H9 (cell line): ENCODE measurements at regions not wholly inside any gene's neighbourhood (a gene's known extent, or its start where the extent isn't known, plus 50 kb on each side); places are given as distances from the start of the nearest gene placed in this dataset.

Experiments
- DNase-seq: peaks from one replicate; pipeline ENCODE4 v3.0.0-alpha.2; 2017
- H2AFZ ChIP-seq: one replicate; pipeline ENCODE4 v1.6.1; 2013; ENCODE audit warnings: mild to moderate bottlenecking, low read length, control low read depth, moderate library complexity
- H2AK5ac ChIP-seq: 2 replicates; pipeline ENCODE4 v1.6.1; 2013; ENCODE audit warnings: low read length, control low read depth, mixed read lengths; ENCODE audit not compliant: insufficient read length
- H2BK120ac ChIP-seq: one replicate; pipeline ENCODE4 v1.6.1; 2013; ENCODE audit warnings: low read depth, mild to moderate bottlenecking, low read length, control low read depth, inconsistent platforms; ENCODE audit not compliant: poor library complexity, severe bottlenecking
- H2BK12ac ChIP-seq: 2 replicates; pipeline ENCODE4 v1.6.1; 2013; ENCODE audit warnings: low read length, control low read depth, mixed read lengths, low read depth; ENCODE audit not compliant: insufficient read length
- H2BK15ac ChIP-seq: 2 replicates; pipeline ENCODE4 v1.6.1; 2013; ENCODE audit warnings: low read depth, low read length, control low read depth
- H2BK20ac ChIP-seq: one replicate; pipeline ENCODE4 v1.6.1; 2013; ENCODE audit warnings: low read depth, mild to moderate bottlenecking, low read length, control low read depth, inconsistent platforms; ENCODE audit not compliant: poor library complexity, severe bottlenecking
- H2BK5ac ChIP-seq: 2 replicates; pipeline ENCODE4 v1.6.1; 2013; ENCODE audit warnings: low read length, control low read depth, mixed read lengths; ENCODE audit not compliant: insufficient read length
- H3K14ac ChIP-seq: 2 replicates; pipeline ENCODE4 v1.6.1; 2013; ENCODE audit warnings: low read length, control low read depth; ENCODE audit not compliant: insufficient read depth
- H3K18ac ChIP-seq: 2 replicates; pipeline ENCODE4 v1.6.1; 2013; ENCODE audit warnings: low read depth, mild to moderate bottlenecking, mixed read lengths, low read length, control low read depth; ENCODE audit not compliant: insufficient read length
- H3K23ac ChIP-seq: 2 replicates; pipeline ENCODE4 v1.6.1; 2013; ENCODE audit warnings: low read length, control low read depth, mixed read lengths, low read depth; ENCODE audit not compliant: insufficient read length
- H3K23me2 ChIP-seq: 2 replicates; pipeline ENCODE4 v1.6.1; 2013; ENCODE audit warnings: low read depth, mild to moderate bottlenecking, mixed read lengths, low read length, control low read depth; ENCODE audit not compliant: insufficient read length, poor library complexity, severe bottlenecking
- H3K27ac ChIP-seq: 2 replicates; pipeline ENCODE4 v1.5.1; 2013; ENCODE audit warnings: low read length, control low read depth, mixed read lengths, low read depth; ENCODE audit not compliant: insufficient read length
- H3K27me3 ChIP-seq: 2 replicates; pipeline ENCODE4 v1.6.1; 2013; ENCODE audit warnings: low read length, control low read depth, inconsistent platforms; ENCODE audit not compliant: insufficient read depth
- H3K4ac ChIP-seq: 2 replicates; pipeline ENCODE4 v1.6.1; 2013; ENCODE audit warnings: low read depth, mild to moderate bottlenecking, control low read depth, inconsistent platforms, low read length, moderate library complexity
- H3K4me1 ChIP-seq: 2 replicates; pipeline ENCODE4 v1.6.1; 2013; ENCODE audit warnings: low read length, control low read depth, inconsistent platforms; ENCODE audit not compliant: insufficient read depth
- H3K4me2 ChIP-seq: 2 replicates; pipeline ENCODE4 v1.6.1; 2013; ENCODE audit warnings: low read length, control low read depth, mixed read lengths; ENCODE audit not compliant: insufficient read length, insufficient read depth
- H3K56ac ChIP-seq: 2 replicates; pipeline ENCODE4 v1.6.1; 2013; ENCODE audit warnings: low read depth, mild to moderate bottlenecking, mixed read lengths, low read length, control low read depth; ENCODE audit not compliant: insufficient read length
- H3K79me1 ChIP-seq: 2 replicates; pipeline ENCODE4 v1.6.1; 2013; ENCODE audit warnings: low read depth, mild to moderate bottlenecking, moderate library complexity, low read length, control low read depth, inconsistent platforms; ENCODE audit not compliant: insufficient read depth, poor library complexity, severe bottlenecking
- H3K79me2 ChIP-seq: 2 replicates; pipeline ENCODE4 v1.6.1; 2013; ENCODE audit warnings: low read length, control low read depth, inconsistent platforms; ENCODE audit not compliant: insufficient read depth
- H3K9ac ChIP-seq: 2 replicates; pipeline ENCODE4 v1.6.1; 2013; ENCODE audit warnings: low read length, control low read depth, mixed read lengths; ENCODE audit not compliant: insufficient read length; ENCODE audit errors: extremely low read depth
- H3K9me3 ChIP-seq: one replicate; pipeline ENCODE4 v1.6.1; 2013; ENCODE audit warnings: low read depth, low read length, inconsistent platforms; ENCODE audit not compliant: control insufficient read depth
- H3T11ph ChIP-seq: one replicate; pipeline ENCODE4 v1.6.1; 2013; ENCODE audit warnings: mild to moderate bottlenecking, low read length, control low read depth, inconsistent platforms
- H4K20me1 ChIP-seq: one replicate; pipeline ENCODE4 v1.6.1; 2013; ENCODE audit not compliant: control insufficient read depth, insufficient read length, insufficient read depth
- H4K5ac ChIP-seq: 2 replicates; pipeline ENCODE4 v1.6.1; 2013; ENCODE audit warnings: low read depth, mild to moderate bottlenecking, mixed read lengths, low read length, control low read depth; ENCODE audit not compliant: insufficient read length
- H4K8ac ChIP-seq: replicated peaks from 2 replicates; pipeline ENCODE4 v1.6.1; 2013; ENCODE audit warnings: low read length, control low read depth, mixed read lengths, low read depth; ENCODE audit not compliant: insufficient read length
- H4K91ac ChIP-seq: 2 replicates; pipeline ENCODE4 v1.6.1; 2013; ENCODE audit warnings: low read depth, mild to moderate bottlenecking, moderate library complexity, mixed read lengths, low read length, control low read depth; ENCODE audit not compliant: insufficient read length
- H3K27ac Mint-ChIP-seq, 3 experiments: 2 replicates in 2 of 3; 3 replicates in 1 of 3; pipeline ENCODE4 v1.8.0; 2020 to 2021; ENCODE audit warnings: mixed read lengths in 3 of 3, mild to moderate bottlenecking in 1 of 3, moderate library complexity in 1 of 3
- H3K27me3 Mint-ChIP-seq: 2 replicates; pipeline ENCODE4 v1.8.0; 2021; ENCODE audit warnings: low read depth, mild to moderate bottlenecking, moderate library complexity, mixed read lengths
- H3K36me3 Mint-ChIP-seq, 3 experiments: 2 replicates in 2 of 3; 3 replicates in 1 of 3; pipeline ENCODE4 v1.8.0; 2020 to 2021; ENCODE audit warnings: low read depth in 3 of 3, mixed read lengths in 3 of 3; ENCODE audit not compliant: insufficient read depth in 1 of 3
- H3K4me1 Mint-ChIP-seq, 2 experiments: 2 replicates each; pipeline ENCODE4 v1.8.0; 2020; ENCODE audit warnings: mixed read lengths in 2 of 2
- H3K4me3 Mint-ChIP-seq, 2 experiments: 2 replicates in 1 of 2; 3 replicates in 1 of 2; pipeline ENCODE4 v1.8.0; 2020 to 2021; ENCODE audit warnings: mild to moderate bottlenecking in 2 of 2, mixed read lengths in 2 of 2, moderate library complexity in 1 of 2
- H3K9me3 Mint-ChIP-seq, 2 experiments: 2 replicates in 1 of 2; 3 replicates in 1 of 2; pipeline ENCODE4 v1.8.0; 2020; ENCODE audit warnings: mild to moderate bottlenecking in 2 of 2, mixed read lengths in 2 of 2, moderate library complexity in 1 of 2
- WGBS: extraction: QIAGEN DNeasy Blood & Tissue Kit; methylation state at CpG from one replicate; pipeline ENCODE4 v1.1.7; 2013; ENCODE audit warnings: missing lambda C conversion rate, low lambda C conversion rate, mixed read lengths; ENCODE audit not compliant: insufficient read length; ENCODE audit errors: extremely low coverage; 5-methylcytosine and 5-hydroxymethylcytosine counted together
- TF ChIP-seq, protein P1 (sequence below): fragments of 200-600 bp; sonication (generic); conservative IDR thresholded peaks from 3 replicates; pipeline ENCODE4 v1.8.0; 2021; ENCODE audit warnings: antibody characterized with exemption, mild to moderate bottlenecking

GRCh38 chr21:28590676-28591075 lies 402.0 kb downstream of the LTN1 start:
- Histone ChIP-seq H3K56ac (no peak overlapping the region), H4K20me1 (no peaks in the 10 kb centered on the region), H3K4me1 (peaks cover 2% of the 10 kb centered on the region; the same call in 1 of the 2 replicates), H3K27me3 (no peaks in the 10 kb centered on the region), H2BK15ac (no peak overlapping the region), H3K23me2 (no peaks in the 10 kb centered on the region), H4K8ac (no peak overlapping the region), H3K79me1 (no peaks in the 10 kb centered on the region), H3K79me2 (no peaks in the 10 kb centered on the region), H3K4me2 (no peak overlapping the region), H3K18ac (no peak overlapping the region), H3K9ac (no peak overlapping the region), H4K91ac (no peak overlapping the region), H2BK12ac (no peak overlapping the region), H3K4ac (no peak overlapping the region), H3K9me3 (no peaks in the 10 kb centered on the region), H2AK5ac (no peak overlapping the region), H2BK5ac (no peak overlapping the region), H2BK20ac (no peak overlapping the region), H2AFZ (no peak overlapping the region), H3K14ac (no peak overlapping the region), H4K5ac (no peak overlapping the region), H2BK120ac (no peak overlapping the region), H3K23ac (no peak overlapping the region), H3K27ac (peak overlapping the region; percentile 74), H3T11ph (no peak overlapping the region)
- no CpG with 5 or more reads among the region's 3 CpGs for WGBS
- TF ChIP-seq, protein P1, sequence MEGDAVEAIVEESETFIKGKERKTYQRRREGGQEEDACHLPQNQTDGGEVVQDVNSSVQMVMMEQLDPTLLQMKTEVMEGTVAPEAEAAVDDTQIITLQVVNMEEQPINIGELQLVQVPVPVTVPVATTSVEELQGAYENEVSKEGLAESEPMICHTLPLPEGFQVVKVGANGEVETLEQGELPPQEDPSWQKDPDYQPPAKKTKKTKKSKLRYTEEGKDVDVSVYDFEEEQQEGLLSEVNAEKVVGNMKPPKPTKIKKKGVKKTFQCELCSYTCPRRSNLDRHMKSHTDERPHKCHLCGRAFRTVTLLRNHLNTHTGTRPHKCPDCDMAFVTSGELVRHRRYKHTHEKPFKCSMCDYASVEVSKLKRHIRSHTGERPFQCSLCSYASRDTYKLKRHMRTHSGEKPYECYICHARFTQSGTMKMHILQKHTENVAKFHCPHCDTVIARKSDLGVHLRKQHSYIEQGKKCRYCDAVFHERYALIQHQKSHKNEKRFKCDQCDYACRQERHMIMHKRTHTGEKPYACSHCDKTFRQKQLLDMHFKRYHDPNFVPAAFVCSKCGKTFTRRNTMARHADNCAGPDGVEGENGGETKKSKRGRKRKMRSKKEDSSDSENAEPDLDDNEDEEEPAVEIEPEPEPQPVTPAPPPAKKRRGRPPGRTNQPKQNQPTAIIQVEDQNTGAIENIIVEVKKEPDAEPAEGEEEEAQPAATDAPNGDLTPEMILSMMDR, result peak; percentile 31; the same call in 2 of the 3 replicates
- H3K4me3 Mint-ChIP-seq, result no peak overlapping the region
- H3K27me3 Mint-ChIP-seq, result no peaks in the 10 kb centered on the region
- H3K4me1 Mint-ChIP-seq, result peaks cover 31 to 43% of the 10 kb centered on the region in 2 experiments
- peaks cover 0 to 9% (median 5%) of the 10 kb centered on the region in 3 experiments; a peak in 2 of 7 replicates for H3K36me3 Mint-ChIP-seq
- H3K27ac Mint-ChIP-seq, result peak overlapping the region in 2 of 3 experiments; percentile 57 to 76; a peak in 2 of 7 replicates
- peaks cover 7 to 16% of the 10 kb centered on the region in 2 experiments; a peak in 4 of 5 replicates for H3K9me3 Mint-ChIP-seq
- peak; percentile 46 for DNase-seq
